CD4-positive, alpha-beta T cell (primary cell): ENCODE measurements at regions not wholly inside any gene's neighbourhood (a gene's known extent, or its start where the extent isn't known, plus 50 kb on each side); places are given as distances from the start of the nearest gene placed in this dataset.

Source experiments
- ATAC-seq: fragments of 200-7000 bp; cut with Tn5 transposase; one replicate; pipeline ENCODE4 v1.10.0; 2022; ENCODE audit warnings: mild to moderate bottlenecking; ENCODE audit not compliant: poor library complexity
- CTCF ChIA-PET: fragments of 350-600 bp; sonication (Branson Sonifier 250); formaldehyde crosslinking; loops from one replicate; lab custom pipeline; 2021; ENCODE audit warnings: antibody characterized with exemption, inconsistent platforms; lab: Charles Lee
- POLR2A ChIA-PET: fragments of 350-600 bp; sonication (Branson Sonifier 250); formaldehyde crosslinking; loops from one replicate; lab custom pipeline; 2021; ENCODE audit warnings: antibody characterized with exemption, inconsistent platforms; lab: Charles Lee
- DNase-seq, 14 experiments: peaks; one replicate each; pipeline ENCODE4 v3.0.0-alpha.2; 2013 to 2020; ENCODE audit warnings: mixed read lengths in 2 of 14
- H3K27ac ChIP-seq, 2 donors: one replicate each; pipeline versions ENCODE4 v1.5.1 to v1.7.0; 2013; ENCODE audit warnings: low read length in 2 of 2, low read depth in 1 of 2, mild to moderate bottlenecking in 1 of 2
- H3K27me3 ChIP-seq, 2 experiments: 1 replicate in 1 of 2; 2 replicates in 1 of 2; pipeline versions ENCODE4 v1.6.1 to v1.7.0; 2013; ENCODE audit warnings: low read length in 2 of 2, control low read depth in 1 of 2, mild to moderate bottlenecking in 1 of 2, moderate library complexity in 1 of 2; ENCODE audit not compliant: insufficient read depth in 2 of 2, control insufficient read depth in 1 of 2
- H3K36me3 ChIP-seq: one replicate; pipeline ENCODE4 v1.6.1; 2013; ENCODE audit warnings: low read length, control low read depth; ENCODE audit not compliant: insufficient read depth
- H3K4me1 ChIP-seq: one replicate; pipeline ENCODE4 v1.6.1; 2013; ENCODE audit warnings: low read length, control low read depth; ENCODE audit not compliant: insufficient read depth
- H3K4me3 ChIP-seq: one replicate; pipeline ENCODE4 v1.5.1; 2013; ENCODE audit warnings: mild to moderate bottlenecking, low read length, moderate library complexity
- H3K9me3 ChIP-seq, 2 experiments: 1 replicate in 1 of 2; 2 replicates in 1 of 2; pipeline versions ENCODE4 v1.6.1 to v1.7.0; 2013; ENCODE audit warnings: low read length in 2 of 2, mild to moderate bottlenecking in 2 of 2, control low read depth in 1 of 2, moderate library complexity in 1 of 2; ENCODE audit not compliant: control insufficient read depth in 1 of 2, insufficient read depth in 1 of 2
- H3K27ac Mint-ChIP-seq: one replicate; pipeline ENCODE4 v1.8.0; 2020; ENCODE audit warnings: mixed read lengths
- H3K27me3 Mint-ChIP-seq: one replicate; pipeline ENCODE4 v1.8.0; 2021; ENCODE audit warnings: mixed read lengths
- H3K36me3 Mint-ChIP-seq: one replicate; pipeline ENCODE4 v1.8.0; 2021; ENCODE audit warnings: low read depth, mixed read lengths
- H3K4me1 Mint-ChIP-seq: one replicate; pipeline ENCODE4 v1.8.0; 2021; ENCODE audit warnings: low read depth, mixed read lengths
- H3K4me3 Mint-ChIP-seq: one replicate; pipeline ENCODE4 v1.8.0; 2020; ENCODE audit warnings: mild to moderate bottlenecking, mixed read lengths
- H3K9me3 Mint-ChIP-seq: one replicate; pipeline ENCODE4 v1.8.0; 2020; ENCODE audit warnings: mixed read lengths
- CTCF ChIP-seq: fragments of 200-600 bp; IDR thresholded peaks from one replicate; pipeline ENCODE4 v1.8.0; 2022; ENCODE audit warnings: antibody characterized with exemption, mild to moderate bottlenecking
- intact Hi-C, 2 experiments: fragments of 100-400 bp; cut with DNase I in 1 of 2; cut with micrococcal nuclease in 1 of 2; formaldehyde crosslinking; loops; one replicate each; pipeline versions ENCODE4 v1.15.1 to v1.9.0; 2023 to 2025; cut with DNase I, micrococcal nuclease

DNA sequence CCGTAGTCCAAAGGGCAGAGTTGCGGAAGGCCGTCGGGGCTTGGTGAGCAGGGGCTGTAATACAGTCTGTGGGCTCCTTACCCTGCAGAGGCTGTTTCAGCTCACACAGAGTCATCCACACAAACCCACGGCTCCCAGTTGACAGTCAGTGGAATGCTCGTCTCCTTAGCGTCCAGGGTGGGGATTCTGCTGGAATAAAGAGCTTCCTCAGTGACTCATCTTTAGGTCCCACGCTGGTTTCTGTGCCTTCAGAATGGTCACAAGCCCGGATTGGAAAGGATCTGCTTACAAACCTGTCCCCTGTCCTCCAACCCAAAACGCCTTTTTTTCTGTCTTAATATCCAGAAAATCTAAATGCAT is 201.3 kb upstream of the TPM1 start:
- no peak overlapping the region for H3K4me3 Mint-ChIP-seq
- H3K27me3 Mint-ChIP-seq: no peaks in the 10 kb centered on the region
- no peaks in the 10 kb centered on the region for H3K9me3 Mint-ChIP-seq
- no peak for DNase-seq
- no peak for TF ChIP-seq CTCF
- no peak overlapping the region for H3K27ac Mint-ChIP-seq
- ChIA-PET POLR2A (no interaction called here), CTCF (no interaction called here)
- Histone ChIP-seq H3K4me1 (no peaks in the 10 kb centered on the region), H3K9me3 (no peaks in the 10 kb centered on the region), H3K36me3 (no peaks in the 10 kb centered on the region), H3K27ac (no peak overlapping the region), H3K27me3 (peaks cover 0 to 2% of the 10 kb centered on the region in 2 experiments), H3K4me3 (no peak overlapping the region)
- intact Hi-C loops: no loop called here
- no peak for ATAC-seq
- no peaks in the 10 kb centered on the region for H3K4me1 Mint-ChIP-seq
- H3K36me3 Mint-ChIP-seq: no peaks in the 10 kb centered on the region

DNA sequence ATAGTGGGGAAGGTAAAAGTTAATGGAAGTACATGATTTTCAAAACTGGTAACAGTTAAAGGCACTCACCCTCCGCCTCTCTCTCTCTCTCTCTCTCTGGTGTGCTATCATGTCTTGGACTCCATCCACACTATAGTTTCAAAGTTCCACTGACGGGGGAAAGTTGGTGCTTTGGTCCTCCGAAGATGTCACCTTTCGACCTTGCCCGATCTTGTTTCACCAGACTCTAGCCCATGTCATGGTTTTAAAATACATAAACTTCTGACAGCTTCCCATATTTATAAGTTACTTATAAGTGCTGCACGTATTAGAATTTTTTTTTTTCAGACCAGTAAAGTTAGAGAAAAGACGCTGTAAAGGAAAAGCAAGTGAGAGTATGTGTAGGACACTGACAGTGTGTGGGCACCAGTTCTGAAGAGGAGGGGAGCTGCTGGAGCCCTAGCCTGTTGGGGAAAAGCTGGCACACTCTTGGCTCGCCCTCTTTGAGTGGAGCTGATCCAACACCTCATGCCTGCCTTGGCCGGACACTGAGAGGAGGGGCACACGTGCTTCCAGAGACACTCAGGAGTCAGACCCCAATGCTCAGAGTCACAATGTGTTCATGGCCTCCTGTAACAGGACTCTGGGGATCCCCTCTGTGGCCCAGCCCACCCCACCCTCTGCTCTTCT is 200.5 kb upstream of the TPM1 start:
- Mint-ChIP-seq H3K27me3 (no peaks in the 10 kb centered on the region), H3K9me3 (no peaks in the 10 kb centered on the region), H3K36me3 (no peaks in the 10 kb centered on the region), H3K4me1 (no peaks in the 10 kb centered on the region), H3K4me3 (no peak overlapping the region), H3K27ac (no peak overlapping the region)
- ATAC-seq: no peak
- no peak for TF ChIP-seq CTCF
- no peaks in the 10 kb centered on the region for H3K36me3 ChIP-seq
- peaks cover 0 to 5% of the 10 kb centered on the region in 2 experiments for H3K27me3 ChIP-seq
- H3K4me1 ChIP-seq: no peaks in the 10 kb centered on the region
- no peak for DNase-seq
- no peaks in the 10 kb centered on the region for H3K9me3 ChIP-seq
- ChIA-PET CTCF (no interaction called here), POLR2A (no interaction called here)
- H3K27ac ChIP-seq: no peak overlapping the region
- H3K4me3 ChIP-seq: no peak overlapping the region
- intact Hi-C loops: no loop called here

DNA sequence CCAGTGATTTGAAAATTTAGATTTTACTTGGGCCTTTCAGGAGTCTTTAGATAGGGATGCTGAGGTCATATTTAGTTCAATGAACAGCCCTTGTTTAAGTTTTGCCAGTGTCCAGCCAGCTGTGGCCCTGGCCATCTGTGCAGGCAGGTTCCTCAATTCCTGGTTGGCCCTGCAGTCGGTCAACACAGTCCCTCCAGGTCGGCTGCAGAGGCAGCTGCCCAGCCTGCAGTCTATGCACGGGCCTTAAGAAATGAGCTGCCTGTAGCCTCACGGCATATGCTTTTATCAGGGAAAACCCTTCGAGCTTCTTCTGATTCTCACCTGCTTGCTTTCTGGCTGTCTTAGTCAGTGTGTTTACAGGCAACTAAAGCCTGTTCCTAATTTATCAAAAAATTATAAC is 199.2 kb upstream of the TPM1 start:
- H3K27me3 Mint-ChIP-seq: peaks cover under 1% of the 10 kb centered on the region
- intact Hi-C loops: no loop called here
- Histone ChIP-seq H3K9me3 (no peaks in the 10 kb centered on the region), H3K36me3 (no peaks in the 10 kb centered on the region), H3K4me3 (no peak overlapping the region), H3K4me1 (no peaks in the 10 kb centered on the region), H3K27me3 (peaks cover 5 to 8% of the 10 kb centered on the region in 2 experiments), H3K27ac (no peak overlapping the region)
- no peak for DNase-seq
- H3K4me1 Mint-ChIP-seq: no peaks in the 10 kb centered on the region
- CTCF ChIA-PET: no interaction called here
- no peak for TF ChIP-seq CTCF
- POLR2A ChIA-PET: no interaction called here
- no peak for ATAC-seq
- H3K9me3 Mint-ChIP-seq: no peaks in the 10 kb centered on the region
- H3K4me3 Mint-ChIP-seq: no peak overlapping the region
- H3K27ac Mint-ChIP-seq: no peak overlapping the region
- no peaks in the 10 kb centered on the region for H3K36me3 Mint-ChIP-seq
